OCI-M2 (cell line): ENCODE measurements at regions not wholly inside any gene's neighbourhood (a gene's known extent, or its start where the extent isn't known, plus 50 kb on each side); places are given as distances from the start of the nearest gene placed in this dataset.
"Not testable (repeated sequence)": the region's sequence is repeated elsewhere in the genome, so short reads cannot be mapped to it uniquely, and the experiment has no call there.

ENCODE experiments used
- DNase-seq: peaks from one replicate; lab custom pipeline; 2025; ENCODE audit not compliant: unreplicated experiment; lab: John Stamatoyannopoulos, UW

DNA sequence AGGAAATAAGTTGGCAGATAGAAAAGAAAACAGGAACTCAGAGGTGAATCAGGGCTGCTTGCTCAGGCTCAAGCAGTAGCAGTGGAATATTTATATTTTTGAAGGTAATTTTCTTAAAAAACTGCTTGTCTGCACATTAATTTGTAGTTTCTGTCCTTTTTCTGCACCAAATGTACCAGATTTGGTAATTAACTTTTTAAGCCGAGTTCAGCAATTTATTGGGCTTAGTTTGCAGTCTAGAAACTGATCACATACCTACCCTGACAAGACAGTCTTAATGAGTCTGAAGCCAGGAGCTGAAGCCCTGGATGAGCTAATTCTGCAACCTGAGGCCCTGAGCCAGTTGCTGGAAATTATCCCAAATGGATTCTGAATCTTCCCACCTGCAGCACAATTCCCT lies 647.0 kb downstream of the TDRD15 start:
- no peak for DNase-seq

DNA sequence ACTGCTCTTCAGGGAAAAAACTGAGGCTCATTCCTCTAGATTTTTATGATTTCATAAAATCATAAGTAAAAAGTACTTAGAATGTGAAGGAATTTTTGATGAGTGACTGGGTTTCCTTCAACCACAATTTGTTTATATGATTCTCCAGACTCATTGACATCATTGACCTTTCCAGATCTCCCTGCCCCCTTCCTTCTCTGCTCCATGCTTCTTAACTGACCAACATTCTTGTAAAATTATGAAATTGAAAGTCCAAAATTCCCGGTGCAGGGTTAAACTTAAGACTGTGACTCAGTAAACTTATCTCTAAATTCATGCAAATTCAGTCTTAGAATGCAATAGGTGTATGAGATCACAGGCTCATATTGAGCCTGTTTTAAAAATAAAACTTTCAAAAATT lies 648.9 kb downstream of the TDRD15 start:
- no peak for DNase-seq

DNA sequence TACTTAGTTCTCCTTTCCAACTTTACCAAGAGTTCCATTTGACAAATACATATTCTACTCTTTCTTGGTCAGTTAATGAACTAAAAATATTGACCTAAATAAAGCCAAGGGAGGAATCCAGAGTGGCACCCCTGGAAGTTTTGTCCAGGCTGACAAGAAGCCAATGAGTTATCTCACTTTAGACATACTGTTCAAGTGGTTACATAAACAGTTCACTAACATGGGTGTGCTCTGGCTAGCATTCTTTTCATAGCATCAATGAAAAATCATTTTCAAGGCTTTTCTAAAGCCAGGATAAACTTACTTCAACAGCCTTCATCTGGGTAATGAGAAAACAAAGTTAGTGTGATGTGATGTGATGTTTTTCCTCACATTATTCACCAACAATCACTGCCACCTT lies 649.4 kb downstream of the TDRD15 start:
- DNase-seq, result no peak

DNA sequence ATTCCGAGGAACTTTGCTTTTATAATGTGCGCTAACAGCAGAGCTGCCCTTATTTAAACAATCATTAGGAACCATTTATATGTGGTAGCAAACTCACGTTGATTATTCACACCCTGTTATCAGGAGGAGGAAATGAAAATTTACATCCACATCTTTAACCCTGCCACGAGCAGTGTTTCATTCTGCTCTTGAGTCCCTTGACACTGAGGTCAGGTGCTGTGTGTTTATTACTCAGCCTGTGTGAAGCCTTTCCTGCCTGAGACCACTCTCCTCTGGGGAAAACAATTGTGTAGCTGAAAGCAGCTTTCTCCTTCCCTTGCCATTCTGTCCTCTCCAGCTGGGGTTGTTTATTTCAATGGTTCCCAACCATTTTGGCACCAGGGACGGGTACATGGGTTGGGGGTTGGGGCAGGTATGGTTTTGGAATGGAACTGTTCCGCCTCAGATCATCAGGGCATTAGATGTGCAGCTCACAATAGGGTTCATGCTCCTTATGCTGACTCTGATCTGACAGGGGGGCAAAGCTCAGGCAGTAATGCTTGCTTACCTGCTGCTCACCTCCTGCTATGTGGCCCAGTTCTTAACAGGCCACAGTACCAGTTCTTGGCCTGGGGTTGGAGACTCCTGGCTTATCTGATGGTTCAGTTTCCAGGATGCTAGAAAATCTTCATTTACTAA lies 651.1 kb downstream of the TDRD15 start:
- DNase-seq, result no peak

DNA sequence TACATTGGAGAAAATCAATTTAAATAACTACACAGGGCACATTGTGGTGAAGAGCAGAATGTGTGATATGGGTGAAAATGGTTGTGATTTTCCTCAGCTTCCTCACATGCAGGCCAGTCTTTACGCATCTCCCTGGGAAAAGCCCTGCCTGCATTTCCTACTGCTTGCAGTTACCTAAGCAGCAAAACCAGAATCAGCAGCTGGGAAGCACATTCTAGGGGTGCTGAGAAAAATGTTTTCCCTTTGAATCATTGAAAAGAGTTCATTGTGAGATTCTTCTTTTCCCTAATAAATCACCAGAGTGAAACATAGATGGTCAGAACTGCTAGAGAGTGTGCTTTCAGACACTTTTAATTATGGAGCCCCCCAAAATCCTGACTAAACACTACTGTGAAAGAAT lies 656.0 kb downstream of the TDRD15 start:
- no peak for DNase-seq

DNA sequence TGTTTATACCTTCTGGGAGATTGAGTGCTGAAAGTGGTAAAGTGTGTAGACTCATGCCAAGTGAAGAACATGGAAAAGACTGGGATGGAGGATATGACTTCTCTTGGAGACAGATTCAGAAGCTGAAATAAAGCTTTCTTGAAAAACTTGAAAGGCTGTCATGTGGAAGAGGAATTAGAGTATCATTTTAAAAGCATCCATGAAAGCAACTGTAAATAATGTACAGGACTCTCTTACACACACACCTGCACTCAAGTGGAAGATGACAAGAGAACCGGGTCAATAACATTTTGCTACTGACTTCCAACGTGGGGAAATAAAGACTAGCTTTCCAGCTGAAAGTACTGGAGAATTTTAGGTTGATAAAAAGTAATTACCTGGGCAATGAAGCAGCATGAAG lies 658.2 kb downstream of the TDRD15 start:
- DNase-seq, result no peak

DNA sequence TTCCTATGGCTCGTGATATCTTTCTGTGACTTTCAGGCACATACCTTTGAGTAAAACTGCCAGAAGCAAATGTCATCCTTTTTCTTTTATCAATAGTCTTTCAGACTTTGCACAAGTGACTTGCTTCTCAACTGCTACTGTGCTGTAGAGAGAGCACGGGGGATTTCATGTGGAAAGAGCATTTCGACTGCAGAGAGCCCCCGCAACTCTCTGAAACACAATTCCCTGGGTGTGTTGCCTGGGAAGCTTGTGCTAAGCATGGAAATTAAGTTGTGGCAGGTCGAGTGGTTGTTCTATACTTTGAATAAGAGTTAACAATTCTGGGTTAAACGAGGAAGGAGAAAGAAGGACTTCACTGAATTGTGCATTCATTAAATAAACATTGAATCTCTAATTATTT lies 659.1 kb downstream of the TDRD15 start:
- DNase-seq, result no peak

DNA sequence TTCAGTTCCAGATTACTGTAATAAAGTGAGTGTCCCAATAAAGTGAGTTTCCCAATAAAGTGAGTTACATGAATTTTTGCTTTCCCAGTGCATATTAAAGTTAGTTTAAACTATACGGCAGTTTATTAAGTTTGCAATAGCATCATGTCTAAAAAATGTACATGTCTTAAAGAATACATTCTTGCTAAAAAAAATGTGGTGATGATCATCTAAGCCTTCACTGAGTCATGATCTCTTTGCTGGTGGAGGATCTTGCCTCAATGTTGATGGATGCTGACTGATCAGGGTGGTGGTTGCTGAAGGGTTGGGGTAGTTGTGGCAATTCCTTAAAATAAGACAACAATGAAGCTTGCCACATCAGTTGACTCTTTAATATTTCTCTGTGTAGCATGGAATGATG lies 664.2 kb downstream of the TDRD15 start:
- DNase-seq, result no peak

DNA sequence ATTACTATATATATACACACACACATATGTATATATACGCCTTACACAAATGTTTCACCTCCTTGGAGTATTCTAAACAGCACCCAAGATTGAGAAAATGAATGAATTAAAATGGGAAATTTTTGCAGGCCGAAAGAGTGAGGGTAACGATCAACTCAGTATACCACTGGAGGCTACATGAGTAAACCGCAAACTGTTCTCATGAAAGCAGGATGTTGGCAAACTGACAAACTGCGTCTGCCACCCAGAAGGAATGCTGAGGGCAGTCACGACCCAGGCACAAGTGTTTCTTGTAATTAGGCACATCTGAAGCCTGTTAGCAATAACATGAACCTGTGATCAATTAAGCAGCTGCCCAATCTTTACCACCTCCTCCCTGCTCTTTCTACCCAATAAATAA lies 666.5 kb downstream of the TDRD15 start:
- not testable (repeated sequence) for DNase-seq

DNA sequence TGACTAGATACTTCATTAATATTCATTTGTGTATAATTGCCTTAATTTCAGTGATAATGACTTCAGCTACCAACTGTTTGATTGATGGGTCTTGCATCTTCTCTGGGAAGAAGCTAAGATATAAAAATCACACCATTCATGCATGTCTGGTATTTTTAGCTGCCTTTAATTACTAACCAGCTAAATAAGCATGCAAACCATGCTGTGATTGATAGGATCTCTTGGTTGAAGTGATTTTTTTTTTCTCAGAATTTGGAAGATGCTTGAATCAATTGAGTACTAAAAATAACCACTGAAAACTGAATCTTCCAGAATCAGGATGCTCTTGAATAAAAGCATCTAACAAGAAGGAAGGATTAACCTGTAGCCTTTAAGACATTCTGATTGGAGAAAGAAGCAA lies 668.8 kb downstream of the TDRD15 start:
- no peak for DNase-seq

DNA sequence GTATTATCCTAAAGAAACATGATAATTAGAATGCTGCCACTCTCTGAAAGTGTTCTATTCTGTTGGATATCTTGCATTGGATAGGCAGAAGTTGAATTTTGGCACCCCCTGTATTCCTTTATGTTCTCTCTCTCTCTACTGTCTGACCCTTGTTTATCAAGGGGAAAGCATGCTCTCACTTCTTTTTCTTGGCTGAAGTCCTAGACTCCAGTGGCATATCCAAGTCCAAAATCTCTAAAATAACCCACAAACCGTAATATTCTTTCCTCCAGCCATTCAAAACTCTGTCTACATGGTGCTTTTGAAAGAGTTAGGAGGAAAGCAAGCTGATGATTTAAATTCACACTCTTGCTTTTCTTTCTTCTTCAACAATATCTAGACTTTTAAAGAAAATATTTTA lies 669.7 kb downstream of the TDRD15 start:
- DNase-seq, result no peak

DNA sequence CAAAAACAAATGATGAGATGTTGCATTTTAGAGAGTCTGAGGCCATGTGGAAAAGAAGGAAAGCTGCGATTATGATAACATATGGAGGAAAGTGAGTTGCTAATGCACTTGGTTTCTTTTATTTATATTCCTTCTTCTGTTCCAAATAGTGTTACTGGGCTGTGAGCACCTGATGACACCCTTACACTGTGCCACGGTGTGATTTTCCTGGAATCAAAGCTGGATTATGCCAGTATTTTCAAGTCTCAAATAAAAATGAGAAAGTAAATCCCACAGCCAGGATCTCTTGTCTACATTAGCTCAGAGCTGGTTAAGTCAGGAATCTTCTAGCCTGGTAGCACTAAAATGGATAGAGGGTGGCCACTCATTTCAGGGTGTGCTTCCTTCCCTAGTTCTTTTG lies 670.8 kb downstream of the TDRD15 start:
- no peak for DNase-seq

DNA sequence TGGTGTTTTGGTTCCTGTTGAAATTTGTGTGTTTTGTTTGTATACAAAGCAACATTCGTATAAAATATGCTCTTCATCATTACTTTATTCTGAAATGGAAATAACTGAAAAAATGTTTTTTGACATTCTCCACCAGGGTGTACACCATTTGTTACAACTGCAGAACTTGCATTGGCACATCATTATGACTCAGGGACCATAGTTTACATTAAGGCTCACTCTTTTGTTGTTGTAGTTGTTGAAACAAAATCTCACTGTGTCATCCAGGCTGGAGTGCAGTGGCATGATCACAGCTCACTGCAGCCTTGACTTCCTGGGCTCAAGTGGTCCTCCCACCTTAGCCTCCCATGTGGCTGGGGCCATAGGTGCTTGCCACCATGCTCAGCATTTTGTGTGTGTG lies 676.6 kb downstream of the TDRD15 start:
- DNase-seq, result no peak

DNA sequence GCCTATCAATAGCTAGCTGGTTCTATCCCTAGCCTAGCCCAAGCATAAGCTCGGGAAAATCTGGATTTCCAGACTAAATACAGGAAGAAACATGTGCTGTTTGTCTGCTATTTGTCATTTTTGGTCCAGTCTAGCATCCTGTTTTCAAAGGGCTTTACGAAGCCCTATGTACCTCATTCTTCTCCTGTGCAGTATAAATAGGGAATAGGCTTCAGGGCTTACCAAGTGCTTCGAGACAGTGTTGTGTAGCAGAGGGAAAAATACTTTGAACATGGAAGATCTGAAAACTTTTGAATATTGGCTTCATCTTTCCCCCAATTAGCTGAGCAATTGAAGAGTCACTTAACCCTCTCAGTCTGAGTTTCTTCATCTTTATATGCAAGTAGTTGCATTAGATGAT lies 679.8 kb downstream of the TDRD15 start:
- no peak for DNase-seq

DNA sequence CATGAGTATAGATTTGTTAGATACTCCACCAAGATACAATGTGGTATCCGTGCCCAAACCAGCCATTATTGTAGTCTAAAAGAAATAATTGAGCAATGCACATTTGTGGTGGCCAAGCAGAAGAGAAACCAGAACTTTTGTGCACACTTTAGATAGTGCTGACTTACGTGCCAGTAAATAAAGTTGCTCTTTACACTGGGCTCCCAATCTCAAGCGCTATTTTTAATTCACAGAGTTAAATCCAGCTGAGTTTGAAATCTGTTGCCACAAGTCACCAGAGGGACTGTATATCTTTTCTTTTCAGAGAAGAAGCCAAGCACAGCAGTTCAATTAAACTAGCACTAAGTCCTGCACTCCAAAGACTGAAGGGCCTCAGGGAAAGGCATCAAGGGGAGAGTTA lies 680.4 kb downstream of the TDRD15 start:
- no peak for DNase-seq

DNA sequence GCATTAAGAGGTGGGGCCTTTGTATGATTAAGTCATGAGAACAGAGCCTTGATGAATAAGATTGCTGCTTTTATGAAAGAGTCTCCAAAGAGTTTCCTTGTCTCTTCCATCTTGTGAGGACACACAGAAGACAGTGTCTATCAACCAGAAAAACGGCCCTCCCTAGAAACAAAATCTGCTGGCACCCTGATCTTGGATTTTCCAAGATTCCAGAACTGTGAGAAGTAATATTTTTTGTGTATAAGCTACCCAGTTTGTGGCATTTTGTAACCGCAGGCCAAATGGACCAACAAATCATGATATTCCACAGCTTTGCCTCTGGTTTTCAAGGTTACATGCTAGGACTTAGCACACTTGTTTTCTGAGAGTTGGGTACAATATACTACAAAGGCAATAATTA lies 687.8 kb downstream of the TDRD15 start:
- DNase-seq, result no peak

DNA sequence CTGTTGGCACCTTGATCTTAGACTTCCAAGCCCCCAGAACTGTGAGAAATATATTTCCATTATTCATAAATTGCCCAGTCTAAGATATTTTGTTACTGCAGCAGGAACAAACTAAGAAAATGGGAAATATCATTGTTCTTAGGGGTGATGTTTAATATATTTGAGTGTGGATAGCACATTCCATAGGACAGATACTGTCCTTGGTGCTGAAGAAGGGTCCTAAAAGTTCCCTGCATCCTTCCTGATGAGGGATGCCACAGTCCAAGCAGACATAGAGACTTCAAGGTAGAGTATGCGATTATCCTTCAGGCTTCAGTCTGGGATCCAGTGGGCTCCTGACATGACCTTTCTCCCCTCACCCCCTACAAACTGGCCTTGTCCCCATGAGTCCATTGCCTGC lies 689.0 kb downstream of the TDRD15 start:
- no peak for DNase-seq

DNA sequence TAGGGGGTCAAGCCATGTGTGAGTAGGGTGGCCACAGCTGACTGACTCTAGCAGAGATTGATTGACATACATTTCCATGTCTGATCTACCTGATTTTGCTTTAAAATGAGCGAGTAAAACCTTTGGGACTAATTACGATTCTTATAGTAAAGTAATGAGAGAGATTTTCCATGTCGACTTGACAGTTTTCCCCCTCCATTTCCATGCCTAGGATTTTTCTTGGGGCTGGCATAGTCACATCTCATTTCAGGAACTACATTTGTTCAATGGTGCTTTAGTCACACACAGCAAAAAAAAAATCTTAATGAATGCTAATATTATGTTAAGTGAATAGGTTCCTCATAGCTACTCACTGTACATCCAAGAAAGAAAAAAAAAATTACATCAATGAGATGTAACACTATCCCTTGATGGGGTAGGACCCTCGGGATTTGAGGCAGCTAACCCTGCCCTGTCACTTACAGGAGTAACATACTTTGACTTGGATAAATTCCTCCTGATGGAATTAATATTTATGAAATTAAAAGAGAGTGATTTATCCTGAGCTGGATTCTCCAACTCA lies 690.9 kb downstream of the TDRD15 start:
- DNase-seq, result no peak

DNA sequence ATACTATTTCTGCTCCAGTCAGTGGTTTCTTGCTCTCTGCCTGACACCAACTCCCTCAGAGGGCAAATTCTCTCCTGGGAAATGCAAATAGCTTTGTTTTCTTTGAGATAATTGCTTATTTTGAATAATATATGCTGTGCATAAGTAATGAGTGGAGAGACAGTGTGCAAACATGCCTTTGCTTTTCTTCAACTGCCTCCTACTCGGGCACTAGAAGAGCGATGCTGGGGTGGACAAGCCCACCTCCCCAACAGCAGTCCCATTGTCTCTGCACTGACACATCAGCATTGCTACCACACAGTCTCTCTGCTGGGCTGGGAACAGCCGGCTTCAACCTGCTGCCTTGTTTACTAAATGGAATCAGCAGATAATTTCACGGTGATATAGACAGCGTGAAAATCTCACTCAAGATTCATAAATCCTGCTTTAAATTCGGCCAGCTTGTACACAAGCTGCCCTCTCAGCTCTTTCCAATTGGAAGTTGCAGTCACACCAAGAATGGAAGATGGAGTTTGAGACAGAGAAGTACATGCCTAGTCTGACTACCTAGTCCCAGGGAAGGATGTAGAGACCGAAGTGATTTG lies 694.5 kb downstream of the TDRD15 start:
- DNase-seq, result no peak

DNA sequence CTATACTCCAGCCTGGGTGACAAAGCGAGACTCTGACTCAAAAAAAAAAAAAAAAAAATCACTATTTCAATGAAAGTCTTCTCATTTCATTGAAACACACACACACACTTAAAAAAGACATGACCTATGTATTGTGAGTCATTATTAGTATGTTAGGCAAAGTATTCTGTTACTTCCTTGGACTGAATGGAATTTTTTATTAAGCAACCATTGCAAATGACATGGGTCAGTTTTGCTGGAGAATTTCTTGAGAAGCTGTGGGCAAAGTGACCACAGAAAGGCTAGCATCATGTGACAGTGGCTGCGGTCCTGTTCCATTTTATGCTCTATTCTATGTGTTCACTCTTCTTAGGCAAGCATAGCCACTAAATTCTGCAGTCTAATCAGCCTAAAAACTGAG lies 695.7 kb downstream of the TDRD15 start:
- no peak for DNase-seq

DNA sequence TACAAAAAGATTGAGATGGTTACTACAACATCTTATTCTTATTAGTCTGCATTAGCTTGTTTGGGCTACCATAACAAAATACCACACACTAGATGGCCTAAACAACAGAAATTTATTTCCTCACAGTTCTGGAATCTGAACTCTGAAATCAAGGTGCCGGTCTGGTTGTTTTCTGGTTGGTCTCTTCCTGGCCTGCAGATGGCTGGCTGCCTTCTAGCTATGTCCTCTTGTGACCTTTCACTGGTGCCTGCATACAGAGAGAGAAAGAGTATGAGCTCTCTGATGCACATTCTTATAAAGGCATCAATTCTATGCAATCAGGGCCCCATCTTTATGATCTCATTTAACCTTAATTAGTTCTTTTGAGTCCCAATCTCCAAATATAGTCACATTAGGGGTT lies 696.5 kb downstream of the TDRD15 start:
- no peak for DNase-seq

DNA sequence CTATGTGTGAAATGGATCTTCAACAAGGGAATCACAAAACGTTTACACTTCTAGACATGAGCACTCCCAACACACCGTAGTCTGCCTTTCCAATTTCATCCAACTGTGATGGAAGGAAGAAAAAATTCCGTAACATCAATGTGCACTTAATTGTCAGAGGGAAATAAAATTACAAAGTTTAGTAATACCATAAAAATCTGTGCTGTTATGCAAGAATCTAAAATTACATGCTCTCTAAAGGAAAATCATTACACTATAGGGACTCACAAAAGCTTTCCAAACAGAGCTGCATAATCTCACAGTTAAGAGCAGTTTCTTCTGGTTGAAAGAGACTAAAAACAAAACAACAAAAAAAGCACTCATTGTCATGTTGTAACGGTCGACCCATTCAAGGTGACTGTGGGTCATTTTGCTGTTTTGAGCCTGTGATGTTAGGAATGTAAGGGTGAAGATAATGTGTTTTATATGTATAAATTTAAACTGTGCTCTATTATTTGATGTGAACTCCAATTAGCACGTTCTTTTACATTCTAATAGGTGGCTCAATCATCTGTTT lies 698.0 kb downstream of the TDRD15 start:
- no peak for DNase-seq

DNA sequence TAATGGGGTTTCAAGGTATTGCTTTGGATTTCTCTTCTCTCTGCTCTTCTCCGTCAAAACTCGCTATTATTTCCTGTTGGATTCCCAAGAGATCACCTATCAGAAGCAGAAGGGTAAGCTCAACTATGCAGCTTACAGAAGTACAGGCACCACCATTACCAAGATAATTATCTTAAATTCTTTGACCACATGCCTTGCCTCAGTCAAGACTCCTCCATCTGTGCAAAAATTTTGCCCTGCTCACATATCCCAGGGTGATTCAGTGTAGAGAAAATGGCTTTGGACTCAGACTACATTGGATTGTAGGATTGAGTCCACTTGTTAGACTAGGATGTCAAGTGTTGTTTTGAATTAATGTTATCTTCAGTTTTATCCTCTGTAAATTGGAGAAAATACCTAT lies 698.7 kb downstream of the TDRD15 start:
- DNase-seq, result no peak
